Panc1 (cell line): ENCODE measurements at regions not wholly inside any gene's neighbourhood (a gene's known extent, or its start where the extent isn't known, plus 50 kb on each side); places are given as distances from the start of the nearest gene placed in this dataset.

Experiments
- ATAC-seq: fragments of 200-7000 bp; cut with Tn5 transposase; 2 replicates; pipeline ENCODE4 v1.9.1; 2020; ENCODE audit warnings: mild to moderate bottlenecking, moderate library complexity
- BruUV-seq: library from RNA; stranded (reverse); fragments of 400-500 nt; replicated peaks from 2 replicates; lab custom pipeline; 2021; lab: Mats Ljungman, UMichigan
- CTCF ChIA-PET: fragments of 300-600 bp; sonication (Branson Sonifier 250); formaldehyde crosslinking; loops from one replicate; lab custom pipeline; 2022; ENCODE audit warnings: antibody characterized with exemption; lab: Charles Lee
- POLR2A ChIA-PET: fragments of 300-600 bp; sonication (Branson Sonifier 250); formaldehyde crosslinking; loops from one replicate; lab custom pipeline; 2022; ENCODE audit warnings: antibody characterized with exemption; lab: Charles Lee
- DNase-seq: peaks from one replicate; pipeline ENCODE4 v3.0.0-alpha.2; 2010; ENCODE audit warnings: low read depth, low spot score
- H3K27ac ChIP-seq: 2 replicates; pipeline ENCODE4 v1.5.1; 2011; ENCODE audit warnings: mild to moderate bottlenecking, low read length, inconsistent platforms
- H3K27me3 ChIP-seq: fragments of 200-500 bp; sonication (Bioruptor generic); 2 replicates; pipeline ENCODE4 v1.6.0; 2014; ENCODE audit warnings: low read length, inconsistent platforms; ENCODE audit not compliant: control insufficient read depth, insufficient read depth
- H3K36me3 ChIP-seq: fragments of 200-500 bp; sonication (Bioruptor generic); 2 replicates; pipeline ENCODE4 v1.5.1; 2014; ENCODE audit warnings: inconsistent platforms, mild to moderate bottlenecking, low read length, moderate library complexity; ENCODE audit not compliant: control insufficient read depth, insufficient read depth
- H3K4me1 ChIP-seq: 2 replicates; pipeline ENCODE4 v1.5.1; 2011; ENCODE audit warnings: inconsistent platforms, mild to moderate bottlenecking, low read length, moderate library complexity; ENCODE audit not compliant: control insufficient read depth, insufficient read depth
- H3K4me3 ChIP-seq, 2 experiments: 2 replicates each; pipeline ENCODE4 v1.5.1; 2011 to 2012; ENCODE audit warnings: low read depth in 2 of 2, low read length in 2 of 2, mild to moderate bottlenecking in 2 of 2, inconsistent platforms in 1 of 2, moderate library complexity in 1 of 2
- H3K9me3 ChIP-seq: fragments of 200-500 bp; sonication (Bioruptor generic); 2 replicates; pipeline ENCODE4 v1.5.1; 2014; ENCODE audit warnings: low read depth, mild to moderate bottlenecking, inconsistent platforms, low read length, moderate library complexity; ENCODE audit not compliant: control insufficient read depth, insufficient read depth
- CTCF ChIP-seq: fragments of 450-650 bp; IDR thresholded peaks from 2 replicates; pipeline ENCODE4 v1.5.1; 2017; ENCODE audit warnings: mild to moderate bottlenecking
- POLR2AphosphoS5 ChIP-seq: IDR thresholded peaks from 2 replicates; pipeline ENCODE4 v1.6.1; 2012; ENCODE audit warnings: mild to moderate bottlenecking, low read depth, low read length, moderate library complexity
- REST ChIP-seq, 2 experiments: IDR thresholded peaks; 2 replicates each; pipeline ENCODE4 v1.6.1; 2011 to 2012; ENCODE audit warnings: low read depth in 2 of 2, control low read depth in 1 of 2, low read length in 1 of 2, mild to moderate bottlenecking in 1 of 2, moderate library complexity in 1 of 2; ENCODE audit not compliant: insufficient read depth in 1 of 2
- SIN3A ChIP-seq: IDR thresholded peaks from 2 replicates; pipeline ENCODE4 v1.6.1; 2012; ENCODE audit warnings: low read depth, mild to moderate bottlenecking, low read length, moderate library complexity, borderline replicate concordance; ENCODE audit not compliant: insufficient read depth
- TCF7L2 ChIP-seq: IDR thresholded peaks from 2 replicates; pipeline ENCODE4 v1.6.1; 2011; ENCODE audit warnings: mild to moderate bottlenecking, low read depth, low read length, inconsistent platforms
- in situ Hi-C: cut with HindIII; loops from 2 replicates; pipeline ENCODE4 v1.10.0; 2016; ENCODE audit warnings: low sequenced_read_pairs, low pct_unique_long_range_greater_than_20kb
- intact Hi-C: fragments of 100-400 bp; cut with micrococcal nuclease; formaldehyde crosslinking; loops from one replicate; pipeline ENCODE4 v1.10.0; 2022; ENCODE audit not compliant: unreplicated experiment

GRCh38 chr18:4750393-4751346, 295.6 kb upstream of the DLGAP1 start:
- H3K9me3 ChIP-seq: no peaks in the 10 kb centered on the region
- H3K27ac ChIP-seq: no peak overlapping the region
- ChIA-PET POLR2A (no interaction called here), CTCF (no interaction called here)
- DNase-seq: no peak
- TF ChIP-seq CTCF: no peak
- TF ChIP-seq SIN3A: no peak
- no peak for TF ChIP-seq TCF7L2
- TF ChIP-seq POLR2AphosphoS5: no peak
- TF ChIP-seq REST (IDR thresholded peaks at IDR 0.05; ENCODE audit: insufficient read depth in 1 of 2, low read depth in 2 of 2, low read length in 1 of 2): no peak
- H3K4me3 ChIP-seq: no peak overlapping the region
- H3K27me3 ChIP-seq: no peaks in the 10 kb centered on the region
- no TSS peak for BruUV-seq
- H3K4me1 ChIP-seq: no peaks in the 10 kb centered on the region
- intact Hi-C loops: no loop called here
- no peak for ATAC-seq
- H3K36me3 ChIP-seq: no peaks in the 10 kb centered on the region
- in situ Hi-C loops: no loop called here

DNA sequence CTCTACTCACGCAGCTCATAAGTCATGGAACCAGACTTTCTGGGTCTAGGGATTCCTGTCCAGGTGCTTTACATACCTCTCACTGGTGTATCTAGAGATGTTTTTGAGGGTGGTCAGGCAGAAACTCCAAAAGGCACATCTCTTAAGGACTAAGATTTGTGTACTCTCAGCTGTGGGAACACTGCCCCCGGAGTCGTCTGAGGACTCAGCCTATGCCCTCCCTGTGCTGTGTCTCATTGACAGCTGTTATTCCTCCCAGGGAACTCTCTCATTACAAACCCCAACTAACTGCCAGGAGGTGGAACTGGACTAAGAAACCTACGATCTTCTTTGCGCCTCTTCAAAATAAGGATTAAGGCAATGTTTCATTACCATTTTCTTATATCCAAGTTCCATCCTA, 293.9 kb upstream of the DLGAP1 start:
- Histone ChIP-seq H3K27ac (no peak overlapping the region), H3K36me3 (no peaks in the 10 kb centered on the region), H3K9me3 (no peaks in the 10 kb centered on the region), H3K4me1 (no peaks in the 10 kb centered on the region), H3K4me3 (no peak overlapping the region), H3K27me3 (no peaks in the 10 kb centered on the region)
- CTCF ChIA-PET: no interaction called here
- DNase-seq (no peak), ATAC-seq (no peak)
- POLR2A ChIA-PET: no interaction called here
- BruUV-seq: no TSS peak
- intact Hi-C loops (no loop called here), in situ Hi-C loops (no loop called here)
- TF ChIP-seq SIN3A: no peak
- TF ChIP-seq REST (IDR thresholded peaks at IDR 0.05; ENCODE audit: insufficient read depth in 1 of 2, low read depth in 2 of 2, low read length in 1 of 2): no peak
- TF ChIP-seq TCF7L2: no peak
- no peak for TF ChIP-seq POLR2AphosphoS5
